Effector memory CD4-positive, alpha-beta T cell (primary cell): ENCODE measurements at regions not wholly inside any gene's neighbourhood (a gene's known extent, or its start where the extent isn't known, plus 50 kb on each side); places are given as distances from the start of the nearest gene placed in this dataset.

Experiments used
- DNase-seq, 3 donors: peaks; one replicate each; pipeline ENCODE4 v3.0.0-alpha.2; 2020
- H3K27ac ChIP-seq: 2 replicates; pipeline ENCODE4 v1.7.0; 2013; ENCODE audit warnings: mild to moderate bottlenecking, low read length, moderate library complexity; ENCODE audit not compliant: insufficient read depth, poor library complexity, severe bottlenecking
- H3K27me3 ChIP-seq: replicated peaks from 2 replicates; pipeline ENCODE4 v1.7.0; 2013; ENCODE audit warnings: mild to moderate bottlenecking, low read length; ENCODE audit not compliant: insufficient read depth, control insufficient read depth, poor library complexity, severe bottlenecking
- H3K36me3 ChIP-seq: 2 replicates; pipeline ENCODE4 v1.7.0; 2013; ENCODE audit warnings: mild to moderate bottlenecking, low read length, moderate library complexity; ENCODE audit not compliant: control insufficient read depth, insufficient read depth
- H3K4me1 ChIP-seq: 2 replicates; pipeline ENCODE4 v1.7.0; 2013; ENCODE audit warnings: low read length, mild to moderate bottlenecking; ENCODE audit not compliant: control insufficient read depth, insufficient read depth, poor library complexity, severe bottlenecking
- H3K4me3 ChIP-seq: 2 replicates; pipeline ENCODE4 v1.7.0; 2013; ENCODE audit warnings: low read length, low read depth, mild to moderate bottlenecking; ENCODE audit not compliant: insufficient read depth, poor library complexity, severe bottlenecking
- H3K9me3 ChIP-seq: 2 replicates; pipeline ENCODE4 v1.7.0; 2013; ENCODE audit warnings: mild to moderate bottlenecking, low read length, moderate library complexity; ENCODE audit not compliant: control insufficient read depth

DNA sequence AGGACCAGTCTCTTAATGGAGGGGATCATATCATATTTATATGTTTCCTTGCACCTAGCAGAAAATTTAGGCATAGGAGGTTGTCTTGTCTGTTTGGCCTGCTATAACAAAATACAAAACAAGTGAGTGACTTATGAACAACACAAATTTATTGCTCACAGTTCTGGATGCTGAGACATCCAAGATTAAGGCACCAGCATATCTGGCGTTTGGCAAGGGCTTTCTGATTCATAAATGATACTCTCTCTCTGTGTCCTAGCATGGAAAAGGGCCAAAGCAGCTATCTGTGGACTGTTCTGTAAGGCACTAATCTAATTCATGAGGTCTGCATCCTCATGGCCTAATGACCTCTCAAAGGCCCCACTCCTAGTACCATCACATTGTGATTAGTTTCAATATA, 683.0 kb downstream of the NR2F2 start:
- H3K27ac ChIP-seq: no peak overlapping the region
- no peaks in the 10 kb centered on the region for H3K27me3 ChIP-seq
- no peaks in the 10 kb centered on the region for H3K4me1 ChIP-seq
- H3K9me3 ChIP-seq: no peaks in the 10 kb centered on the region
- no peak overlapping the region for H3K4me3 ChIP-seq
- DNase-seq: no peak
- H3K36me3 ChIP-seq: no peaks in the 10 kb centered on the region

DNA sequence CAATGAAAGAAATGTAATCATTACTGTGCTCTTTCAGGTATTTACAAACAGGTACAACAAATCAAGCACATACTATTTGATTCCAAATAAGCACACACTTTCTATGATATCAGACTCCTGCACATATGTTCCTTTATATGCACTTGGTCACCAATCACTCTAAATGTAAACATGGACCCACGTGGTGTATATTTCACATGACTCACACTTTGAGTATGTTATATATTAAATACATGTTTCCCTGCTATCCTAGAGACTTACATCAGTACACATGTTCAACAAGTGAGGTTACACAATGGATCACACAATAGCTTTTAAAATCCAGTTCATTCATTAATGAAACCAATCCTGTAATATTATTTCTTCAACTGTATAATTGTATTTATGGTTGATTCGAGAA, 683.5 kb downstream of the NR2F2 start:
- DNase-seq: no peak
- Histone ChIP-seq H3K27ac (no peak overlapping the region), H3K4me1 (no peaks in the 10 kb centered on the region), H3K27me3 (no peaks in the 10 kb centered on the region), H3K9me3 (no peaks in the 10 kb centered on the region), H3K36me3 (no peaks in the 10 kb centered on the region), H3K4me3 (no peak overlapping the region)

- H3K27ac ChIP-seq: no peak overlapping the region
- no peaks in the 10 kb centered on the region for H3K27me3 ChIP-seq
- no peaks in the 10 kb centered on the region for H3K36me3 ChIP-seq
- H3K4me1 ChIP-seq: no peaks in the 10 kb centered on the region
- no peak for DNase-seq
- no peak overlapping the region for H3K4me3 ChIP-seq
- H3K9me3 ChIP-seq: peaks cover 6% of the 10 kb centered on the region
These were observed 693.0 kb downstream of the NR2F2 start for GRCh38 chr15:97023488-97023844.

- Histone ChIP-seq H3K27me3 (no peaks in the 10 kb centered on the region), H3K27ac (no peak overlapping the region), H3K4me3 (no peak overlapping the region), H3K9me3 (no peaks in the 10 kb centered on the region), H3K36me3 (no peaks in the 10 kb centered on the region), H3K4me1 (no peaks in the 10 kb centered on the region)
- DNase-seq: no peak
These were observed 696.3 kb downstream of the NR2F2 start for GRCh38 chr15:97026781-97027180.

DNA sequence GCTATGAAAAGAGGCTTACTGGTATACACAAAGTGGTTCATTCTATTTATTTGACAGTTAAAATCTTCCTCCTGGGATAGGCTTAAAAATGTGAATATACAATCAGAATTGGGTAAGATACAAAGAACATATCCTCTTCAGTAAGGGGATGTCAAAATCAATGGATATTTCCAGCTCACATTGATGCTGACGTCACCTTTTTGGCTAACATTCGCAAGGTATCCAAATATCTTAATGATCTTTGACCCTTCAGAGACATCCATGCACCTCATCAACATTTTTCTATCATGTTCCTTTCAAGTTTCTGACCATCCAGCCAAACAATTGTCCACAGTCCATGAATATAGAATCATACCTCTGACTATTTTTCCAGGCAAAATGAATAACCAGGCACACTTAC, 697.3 kb downstream of the NR2F2 start:
- Histone ChIP-seq H3K4me3 (no peak overlapping the region), H3K9me3 (no peaks in the 10 kb centered on the region), H3K4me1 (no peaks in the 10 kb centered on the region), H3K27ac (no peak overlapping the region), H3K27me3 (no peaks in the 10 kb centered on the region), H3K36me3 (no peaks in the 10 kb centered on the region)
- no peak for DNase-seq

DNA sequence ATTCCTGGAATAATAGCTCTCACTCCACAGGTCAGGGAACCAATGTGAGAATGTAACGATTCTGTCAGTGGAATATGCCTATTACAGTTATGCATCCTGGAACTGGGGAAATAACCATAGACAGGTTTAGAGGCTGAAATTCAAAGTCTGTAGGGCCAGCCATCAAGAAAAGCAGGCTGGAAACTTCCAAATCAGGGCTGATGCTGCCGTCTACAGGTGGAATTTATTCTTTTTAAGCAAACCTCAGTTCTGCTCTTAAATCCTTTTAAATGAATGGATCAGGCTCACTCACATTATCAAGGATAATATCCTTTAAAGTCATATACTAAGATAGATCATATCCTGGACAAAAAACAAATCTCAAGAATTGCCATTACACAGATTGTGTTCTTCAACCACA, 699.8 kb downstream of the NR2F2 start:
- Histone ChIP-seq H3K27me3 (no peaks in the 10 kb centered on the region), H3K27ac (no peak overlapping the region), H3K4me3 (no peak overlapping the region), H3K36me3 (no peaks in the 10 kb centered on the region), H3K4me1 (no peaks in the 10 kb centered on the region), H3K9me3 (no peaks in the 10 kb centered on the region)
- no peak for DNase-seq

- H3K27ac ChIP-seq: no peak overlapping the region
- no peaks in the 10 kb centered on the region for H3K36me3 ChIP-seq
- no peaks in the 10 kb centered on the region for H3K9me3 ChIP-seq
- DNase-seq: no peak
- H3K4me3 ChIP-seq: no peak overlapping the region
- H3K27me3 ChIP-seq: no peaks in the 10 kb centered on the region
- H3K4me1 ChIP-seq: no peaks in the 10 kb centered on the region
These were observed 705.8 kb downstream of the NR2F2 start for GRCh38 chr15:97036301-97036700.

DNA sequence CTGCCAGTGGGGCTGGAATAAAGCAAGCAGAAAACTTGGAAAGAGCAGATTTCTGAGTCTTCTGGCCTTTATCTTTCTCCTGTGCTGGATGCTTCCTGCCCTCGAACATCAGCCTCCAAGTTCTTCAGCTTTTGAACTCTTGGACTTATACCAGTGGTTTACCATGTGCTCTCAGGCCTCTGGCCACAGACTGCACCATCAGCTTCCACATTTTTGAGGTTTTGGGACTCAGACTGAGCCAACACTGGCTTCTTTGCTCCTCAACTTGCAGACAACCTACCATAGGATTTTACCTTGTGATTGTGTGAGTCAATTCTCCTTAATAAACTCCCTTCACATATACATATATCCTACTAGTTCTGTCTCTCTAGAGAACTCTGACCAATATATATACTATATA, 706.6 kb downstream of the NR2F2 start:
- Histone ChIP-seq H3K27me3 (no peaks in the 10 kb centered on the region), H3K4me3 (no peak overlapping the region), H3K9me3 (no peaks in the 10 kb centered on the region), H3K27ac (no peak overlapping the region), H3K36me3 (no peaks in the 10 kb centered on the region), H3K4me1 (no peaks in the 10 kb centered on the region)
- no peak for DNase-seq

GRCh38 chr15:97045666-97046421, 715.3 kb downstream of the NR2F2 start:
- Histone ChIP-seq H3K9me3 (no peaks in the 10 kb centered on the region), H3K36me3 (no peaks in the 10 kb centered on the region), H3K4me1 (no peaks in the 10 kb centered on the region), H3K27ac (no peak overlapping the region), H3K4me3 (no peak overlapping the region), H3K27me3 (no peaks in the 10 kb centered on the region)
- DNase-seq: no peak

- no peak for DNase-seq
- H3K27ac ChIP-seq: no peak overlapping the region
- H3K27me3 ChIP-seq: no peaks in the 10 kb centered on the region
These were observed 722.0 kb downstream of the NR2F2 start for GRCh38 chr15:97052513-97052912.

More at GRCh38 chr15:97052513-97052912, 722.0 kb downstream of the NR2F2 start:
- Histone ChIP-seq H3K36me3 (no peaks in the 10 kb centered on the region), H3K9me3 (no peaks in the 10 kb centered on the region), H3K4me3 (no peak overlapping the region), H3K4me1 (no peaks in the 10 kb centered on the region)
